GM20000 (cell line): ENCODE measurements at regions not wholly inside any gene's neighbourhood (a gene's known extent, or its start where the extent isn't known, plus 50 kb on each side); places are given as distances from the start of the nearest gene placed in this dataset.

Experiments used
- DNase-seq: peaks from one replicate; pipeline ENCODE4 v3.0.0; 2012; ENCODE audit warnings: low spot score
- CTCF ChIP-seq: IDR thresholded peaks from 2 replicates; pipeline ENCODE4 v1.5.1; 2012; ENCODE audit warnings: mild to moderate bottlenecking, control low read depth; ENCODE audit errors: extremely low read depth, missing control alignments

GRCh38 chr1:115492880-115493279 lies 148.9 kb upstream of the VANGL1 start:
- DNase-seq: no peak
- no peak for TF ChIP-seq CTCF

- TF ChIP-seq CTCF: no peak
- DNase-seq: no peak
These were observed 149.7 kb upstream of the VANGL1 start for GRCh38 chr1:115492019-115492595.

GRCh38 chr1:115491298-115492018 lies 150.3 kb upstream of the VANGL1 start:
- no peak for DNase-seq
- no peak for TF ChIP-seq CTCF

GRCh38 chr1:115479055-115479482 lies 141.0 kb upstream of the NGF start:
- no peak for TF ChIP-seq CTCF
- DNase-seq: no peak

GRCh38 chr1:115477071-115477470 lies 139.0 kb upstream of the NGF start:
- TF ChIP-seq CTCF: no peak
- no peak for DNase-seq

GRCh38 chr1:115476616-115477015 lies 138.6 kb upstream of the NGF start:
- TF ChIP-seq CTCF: no peak
- DNase-seq: no peak

- no peak for TF ChIP-seq CTCF
- no peak for DNase-seq
These were observed 137.9 kb upstream of the NGF start for GRCh38 chr1:115475901-115476300.
